Activated naive CD4-positive, alpha-beta T cell treated with anti-CD3 and anti-CD28 coated beads, Interleukin-2, amount 50 U/mL, for 72 hours (primary cell): ENCODE measurements at regions not wholly inside any gene's neighbourhood (a gene's known extent, or its start where the extent isn't known, plus 50 kb on each side); places are given as distances from the start of the nearest gene placed in this dataset.
"Not testable (repeated sequence)": the region's sequence is repeated elsewhere in the genome, so short reads cannot be mapped to it uniquely, and the experiment has no call there.

Source experiments
- ATAC-seq, 2 donors: fragments of 150-1000 bp; cut with Tn5 transposase; 2 replicates each; pipeline ENCODE4 v1.10.0; 2021; ENCODE audit warnings: mild to moderate bottlenecking in 2 of 2, moderate library complexity in 2 of 2
- DNase-seq, 2 donors: peaks; one replicate each; pipeline ENCODE4 v3.0.0; 2021 to 2022; ENCODE audit warnings: low spot score in 2 of 2
- H3K27ac Mint-ChIP-seq, 2 donors: one replicate each; pipeline ENCODE4 v1.8.0; 2022; ENCODE audit warnings: mild to moderate bottlenecking in 2 of 2, mixed read lengths in 2 of 2
- H3K36me3 Mint-ChIP-seq, 2 donors: one replicate each; pipeline ENCODE4 v1.8.0; 2022; ENCODE audit warnings: mixed read lengths in 2 of 2
- H3K9me3 Mint-ChIP-seq, 2 donors: one replicate each; pipeline ENCODE4 v1.8.0; 2022; ENCODE audit warnings: mixed read lengths in 2 of 2

- H3K36me3 Mint-ChIP-seq, ATAC-seq: not testable (repeated sequence)
Observed at GRCh38 chr6:60408747-60409146, 1877.3 kb downstream of the KHDRBS2 start.

GRCh38 chr6:60403268-60403667, 1882.8 kb downstream of the KHDRBS2 start:
- H3K27ac Mint-ChIP-seq, ATAC-seq, H3K9me3 Mint-ChIP-seq, H3K36me3 Mint-ChIP-seq, DNase-seq: not testable (repeated sequence)

More at GRCh38 chr6:60408747-60409146, 1877.3 kb downstream of the KHDRBS2 start:
- not testable (repeated sequence) for H3K9me3 Mint-ChIP-seq, H3K27ac Mint-ChIP-seq, DNase-seq

- H3K9me3 Mint-ChIP-seq, H3K36me3 Mint-ChIP-seq, H3K27ac Mint-ChIP-seq, ATAC-seq, DNase-seq: not testable (repeated sequence)
Observed at GRCh38 chr6:60402490-60402889, 1883.5 kb downstream of the KHDRBS2 start.

GRCh38 chr6:60395261-60395660, 1890.8 kb downstream of the KHDRBS2 start:
- H3K36me3 Mint-ChIP-seq, DNase-seq, H3K27ac Mint-ChIP-seq, ATAC-seq: not testable (repeated sequence)
- peaks cover 5 to 22% of the 10 kb centered on the region in 2 donors for H3K9me3 Mint-ChIP-seq

- H3K36me3 Mint-ChIP-seq, H3K27ac Mint-ChIP-seq, DNase-seq, ATAC-seq: not testable (repeated sequence)
- peaks cover 9 to 22% of the 10 kb centered on the region in 2 donors for H3K9me3 Mint-ChIP-seq
Observed at GRCh38 chr6:60392969-60393368, 1893.1 kb downstream of the KHDRBS2 start.

GRCh38 chr6:60389094-60389493, 1896.9 kb downstream of the KHDRBS2 start:
- not testable (repeated sequence) for H3K36me3 Mint-ChIP-seq, DNase-seq

GRCh38 chr6:60384614-60385013, 1901.4 kb downstream of the KHDRBS2 start:
- H3K27ac Mint-ChIP-seq, ATAC-seq, H3K36me3 Mint-ChIP-seq, DNase-seq: not testable (repeated sequence)
- peaks cover 14% of the 10 kb centered on the region in 2 donors for H3K9me3 Mint-ChIP-seq

More at GRCh38 chr6:60389094-60389493, 1896.9 kb downstream of the KHDRBS2 start:
- H3K27ac Mint-ChIP-seq, ATAC-seq: not testable (repeated sequence)
- H3K9me3 Mint-ChIP-seq = peaks cover 13 to 18% of the 10 kb centered on the region in 2 donors

- not testable (repeated sequence) for ATAC-seq, DNase-seq, H3K27ac Mint-ChIP-seq, H3K36me3 Mint-ChIP-seq
- peaks cover 17 to 19% of the 10 kb centered on the region in 2 donors for H3K9me3 Mint-ChIP-seq
Observed at GRCh38 chr6:60382771-60383170, 1903.3 kb downstream of the KHDRBS2 start.

- DNase-seq, H3K36me3 Mint-ChIP-seq, ATAC-seq, H3K27ac Mint-ChIP-seq: not testable (repeated sequence)
- H3K9me3 Mint-ChIP-seq = peaks cover 15 to 25% of the 10 kb centered on the region in 2 donors
Observed at GRCh38 chr6:60374078-60374477, 1911.9 kb downstream of the KHDRBS2 start.

GRCh38 chr6:60367800-60368199, 1918.2 kb downstream of the KHDRBS2 start:
- not testable (repeated sequence) for DNase-seq, H3K36me3 Mint-ChIP-seq, H3K27ac Mint-ChIP-seq, ATAC-seq
- H3K9me3 Mint-ChIP-seq = peaks cover 3 to 11% of the 10 kb centered on the region in 2 donors

GRCh38 chr6:60365901-60366300, 1920.1 kb downstream of the KHDRBS2 start:
- not testable (repeated sequence) for DNase-seq, H3K9me3 Mint-ChIP-seq

GRCh38 chr6:60342411-60343008, 1943.5 kb downstream of the KHDRBS2 start:
- ATAC-seq, H3K27ac Mint-ChIP-seq, DNase-seq, H3K9me3 Mint-ChIP-seq, H3K36me3 Mint-ChIP-seq: not testable (repeated sequence)

More at GRCh38 chr6:60365901-60366300, 1920.1 kb downstream of the KHDRBS2 start:
- H3K27ac Mint-ChIP-seq, H3K36me3 Mint-ChIP-seq, ATAC-seq: not testable (repeated sequence)

GRCh38 chr6:60338328-60339071, 1947.5 kb downstream of the KHDRBS2 start:
- DNase-seq, H3K27ac Mint-ChIP-seq, ATAC-seq, H3K9me3 Mint-ChIP-seq, H3K36me3 Mint-ChIP-seq: not testable (repeated sequence)

- ATAC-seq, H3K36me3 Mint-ChIP-seq, DNase-seq, H3K27ac Mint-ChIP-seq, H3K9me3 Mint-ChIP-seq: not testable (repeated sequence)
Observed at GRCh38 chr6:60335124-60335523, 1950.9 kb downstream of the KHDRBS2 start.

- H3K27ac Mint-ChIP-seq, DNase-seq, H3K36me3 Mint-ChIP-seq, ATAC-seq, H3K9me3 Mint-ChIP-seq: not testable (repeated sequence)
Observed at GRCh38 chr6:60333708-60334107, 1952.3 kb downstream of the KHDRBS2 start.

GRCh38 chr6:60308939-60309338, 1977.1 kb downstream of the KHDRBS2 start:
- not testable (repeated sequence) for H3K9me3 Mint-ChIP-seq, H3K36me3 Mint-ChIP-seq, ATAC-seq, H3K27ac Mint-ChIP-seq, DNase-seq
